CD14-positive monocyte (primary cell): ENCODE measurements at regions not wholly inside any gene's neighbourhood (a gene's known extent, or its start where the extent isn't known, plus 50 kb on each side); places are given as distances from the start of the nearest gene placed in this dataset.

Experiments
- DNase-seq, 3 donors: peaks; one replicate each; pipeline ENCODE4 v3.0.0-alpha.2; 2011 to 2022
- H2AFZ ChIP-seq: 2 replicates; pipeline ENCODE4 v1.6.0; 2012; ENCODE audit warnings: mild to moderate bottlenecking, low read depth, low read length, inconsistent platforms; ENCODE audit not compliant: insufficient read depth, poor library complexity, severe bottlenecking
- H3K27ac ChIP-seq, 2 donors: 1 replicate in 1 of 2; 2 replicates in 1 of 2; pipeline ENCODE4 v1.5.1; 2012 to 2013; ENCODE audit warnings: low read length in 2 of 2, control low read depth in 1 of 2, inconsistent platforms in 1 of 2, low read depth in 1 of 2, mild to moderate bottlenecking in 1 of 2
- H3K27me3 ChIP-seq, 2 donors: one replicate each; pipeline versions ENCODE4 v1.6.0 to v1.6.1; 2011 to 2013; ENCODE audit warnings: low read length in 2 of 2; ENCODE audit not compliant: control insufficient read depth in 2 of 2, insufficient read depth in 2 of 2
- H3K36me3 ChIP-seq, 2 donors: replicated peaks in 1 of 2; 1 replicate in 1 of 2; 2 replicates in 1 of 2; pipeline versions ENCODE4 v1.5.1 to v1.6.1; 2012 to 2013; ENCODE audit warnings: low read length in 2 of 2, control low read depth in 1 of 2, inconsistent platforms in 1 of 2, mild to moderate bottlenecking in 1 of 2; ENCODE audit not compliant: insufficient read depth in 2 of 2, control insufficient read depth in 1 of 2
- H3K4me1 ChIP-seq, 2 donors: 1 replicate in 1 of 2; 2 replicates in 1 of 2; pipeline versions ENCODE4 v1.5.1 to v1.6.1; 2012 to 2013; ENCODE audit warnings: low read length in 2 of 2, control low read depth in 1 of 2, inconsistent platforms in 1 of 2, mild to moderate bottlenecking in 1 of 2, moderate library complexity in 1 of 2; ENCODE audit not compliant: insufficient read depth in 2 of 2, control insufficient read depth in 1 of 2
- H3K4me2 ChIP-seq: replicated peaks from 2 replicates; pipeline ENCODE3; 2012; ENCODE audit warnings: low read length, moderate library complexity, mild to moderate bottlenecking; ENCODE audit not compliant: poor library complexity, severe bottlenecking; ENCODE audit errors: extremely low read depth
- H3K4me3 ChIP-seq, 3 experiments: fragments of 200-600 bp in 1 of 3; sonication (generic) in 1 of 3; replicated peaks in 1 of 3; 1 replicate in 2 of 3; 2 replicates in 1 of 3; pipeline ENCODE4 v1.5.1; 2011 to 2013; ENCODE audit warnings: low read length in 3 of 3, mild to moderate bottlenecking in 3 of 3, control low read depth in 2 of 3, low read depth in 2 of 3, inconsistent platforms in 1 of 3, moderate library complexity in 1 of 3
- H3K79me2 ChIP-seq: 2 replicates; pipeline ENCODE4 v1.6.0; 2012; ENCODE audit warnings: mild to moderate bottlenecking, control low read depth, inconsistent platforms, low read length, moderate library complexity; ENCODE audit not compliant: insufficient read depth
- H3K9ac ChIP-seq: 2 replicates; pipeline ENCODE4 v1.6.0; 2017; ENCODE audit warnings: low read length, mild to moderate bottlenecking; ENCODE audit not compliant: insufficient read depth, poor library complexity, severe bottlenecking
- H3K9me3 ChIP-seq, 2 donors: replicated peaks in 1 of 2; 1 replicate in 1 of 2; 2 replicates in 1 of 2; pipeline versions ENCODE4 v1.5.1 to v1.6.1; 2012 to 2013; ENCODE audit warnings: low read length in 2 of 2, control low read depth in 1 of 2; ENCODE audit not compliant: control insufficient read depth in 1 of 2, insufficient read depth in 1 of 2
- H4K20me1 ChIP-seq: 2 replicates; pipeline ENCODE4 v1.6.0; 2012; ENCODE audit warnings: mild to moderate bottlenecking, low read length, control low read depth, moderate library complexity; ENCODE audit not compliant: insufficient read depth
- H3K27ac Mint-ChIP-seq, 7 donors: one replicate each; pipeline ENCODE4 v1.8.0; 2020; ENCODE audit warnings: mild to moderate bottlenecking in 7 of 7, mixed read lengths in 7 of 7, moderate library complexity in 6 of 7, inconsistent platforms in 2 of 7
- H3K27me3 Mint-ChIP-seq, 3 donors: one replicate each; pipeline ENCODE4 v1.8.0; 2021 to 2022; ENCODE audit warnings: low read depth in 3 of 3, mild to moderate bottlenecking in 3 of 3, mixed read lengths in 3 of 3, moderate library complexity in 3 of 3, inconsistent platforms in 1 of 3
- H3K36me3 Mint-ChIP-seq, 2 donors: one replicate each; pipeline ENCODE4 v1.8.0; 2020; ENCODE audit warnings: mixed read lengths in 2 of 2, inconsistent platforms in 1 of 2, mild to moderate bottlenecking in 1 of 2
- H3K4me1 Mint-ChIP-seq: one replicate; pipeline ENCODE4 v1.8.0; 2020; ENCODE audit warnings: mild to moderate bottlenecking, mixed read lengths
- H3K4me3 Mint-ChIP-seq, 2 donors: one replicate each; pipeline ENCODE4 v1.8.0; 2020; ENCODE audit warnings: mild to moderate bottlenecking in 2 of 2, mixed read lengths in 2 of 2, moderate library complexity in 1 of 2
- H3K9me3 Mint-ChIP-seq, 7 donors: one replicate each; pipeline ENCODE4 v1.8.0; 2020 to 2022; ENCODE audit warnings: mixed read lengths in 7 of 7, mild to moderate bottlenecking in 6 of 7, moderate library complexity in 6 of 7, inconsistent platforms in 2 of 7
- WGBS: methylation state at CpG from one replicate; pipeline ENCODE4 v1.1.5; 2013; ENCODE audit warnings: missing lambda C conversion rate; ENCODE audit not compliant: insufficient coverage; 5-methylcytosine and 5-hydroxymethylcytosine counted together
- intact Hi-C, 2 donors: fragments of 100-400 bp; cut with micrococcal nuclease; formaldehyde crosslinking; loops; one replicate each; pipeline versions ENCODE4 v1.15.0 to v1.15.1; 2023
- TF ChIP-seq, protein P1 (sequence below): fragments of 200-600 bp; IDR thresholded peaks from one replicate; pipeline ENCODE4 v1.8.0; 2022; ENCODE audit warnings: antibody characterized with exemption, mild to moderate bottlenecking

DNA sequence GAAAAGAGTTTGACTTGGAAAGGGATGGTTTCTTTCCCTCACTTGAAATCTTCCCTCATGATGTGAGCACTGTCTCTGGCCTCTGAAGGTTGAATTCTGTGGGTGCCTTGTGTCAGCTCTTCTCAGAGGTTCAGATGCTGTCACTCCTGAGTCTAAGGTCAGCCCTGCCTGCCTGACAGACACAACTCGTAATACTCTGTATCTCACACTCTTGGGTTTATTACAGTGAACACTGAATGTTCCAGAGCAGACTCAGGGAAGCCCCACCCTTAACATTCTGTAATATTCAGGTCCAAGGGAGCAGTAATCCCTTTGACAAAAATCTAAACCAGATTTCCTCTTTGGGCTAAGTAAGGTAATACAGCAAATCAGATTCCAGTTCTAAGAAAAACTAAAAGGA, 837.8 kb downstream of the QKI start:
- Histone ChIP-seq H3K4me1 (no peaks in the 10 kb centered on the region), H3K27ac (no peak overlapping the region), H3K79me2 (no peaks in the 10 kb centered on the region), H2AFZ (no peak overlapping the region), H3K4me3 (no peak overlapping the region), H3K9me3 (peaks cover 2 to 15% of the 10 kb centered on the region in 2 donors), H4K20me1 (no peaks in the 10 kb centered on the region), H3K27me3 (no peaks in the 10 kb centered on the region), H3K9ac (no peak overlapping the region), H3K4me2 (no peak overlapping the region), H3K36me3 (no peaks in the 10 kb centered on the region)
- WGBS, result 100% methylated on average over 1 of the region's 1 CpG
- Mint-ChIP-seq H3K9me3 (peaks cover 0 to 10% (median 2%) of the 10 kb centered on the region in 7 donors), H3K4me3 (no peak overlapping the region), H3K27ac (no peak overlapping the region), H3K36me3 (no peaks in the 10 kb centered on the region), H3K4me1 (no peaks in the 10 kb centered on the region), H3K27me3 (no peaks in the 10 kb centered on the region)
- intact Hi-C loops, result no loop called here
- no peak for DNase-seq
- TF ChIP-seq, protein P1, sequence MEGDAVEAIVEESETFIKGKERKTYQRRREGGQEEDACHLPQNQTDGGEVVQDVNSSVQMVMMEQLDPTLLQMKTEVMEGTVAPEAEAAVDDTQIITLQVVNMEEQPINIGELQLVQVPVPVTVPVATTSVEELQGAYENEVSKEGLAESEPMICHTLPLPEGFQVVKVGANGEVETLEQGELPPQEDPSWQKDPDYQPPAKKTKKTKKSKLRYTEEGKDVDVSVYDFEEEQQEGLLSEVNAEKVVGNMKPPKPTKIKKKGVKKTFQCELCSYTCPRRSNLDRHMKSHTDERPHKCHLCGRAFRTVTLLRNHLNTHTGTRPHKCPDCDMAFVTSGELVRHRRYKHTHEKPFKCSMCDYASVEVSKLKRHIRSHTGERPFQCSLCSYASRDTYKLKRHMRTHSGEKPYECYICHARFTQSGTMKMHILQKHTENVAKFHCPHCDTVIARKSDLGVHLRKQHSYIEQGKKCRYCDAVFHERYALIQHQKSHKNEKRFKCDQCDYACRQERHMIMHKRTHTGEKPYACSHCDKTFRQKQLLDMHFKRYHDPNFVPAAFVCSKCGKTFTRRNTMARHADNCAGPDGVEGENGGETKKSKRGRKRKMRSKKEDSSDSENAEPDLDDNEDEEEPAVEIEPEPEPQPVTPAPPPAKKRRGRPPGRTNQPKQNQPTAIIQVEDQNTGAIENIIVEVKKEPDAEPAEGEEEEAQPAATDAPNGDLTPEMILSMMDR, result no peak

DNA sequence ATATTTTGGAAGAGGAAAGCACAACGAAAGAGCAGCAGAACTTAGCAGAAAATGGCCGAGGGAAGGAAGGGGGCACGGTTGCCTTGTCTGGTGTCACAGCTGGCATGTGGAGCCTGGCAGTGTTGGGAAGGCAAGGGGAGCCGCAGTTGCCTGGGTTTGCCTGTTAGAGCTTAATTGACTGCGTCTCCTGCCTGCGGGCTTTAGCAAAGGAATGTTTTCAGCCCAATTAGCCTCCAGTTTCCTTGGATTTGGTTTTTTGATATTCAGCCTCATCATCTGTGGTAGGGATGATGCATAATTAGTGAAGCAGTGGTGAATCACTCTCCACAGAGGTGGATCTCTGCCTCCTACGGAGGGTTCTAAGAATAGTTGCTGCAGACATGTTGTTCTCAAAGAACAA, 832.6 kb downstream of the QKI start:
- peaks cover 0 to 3% (median 0%) of the 10 kb centered on the region in 3 donors for H3K27me3 Mint-ChIP-seq
- no peaks in the 10 kb centered on the region for H4K20me1 ChIP-seq
- H2AFZ ChIP-seq, result no peak overlapping the region
- H3K36me3 Mint-ChIP-seq, result no peaks in the 10 kb centered on the region
- no peaks in the 10 kb centered on the region for H3K79me2 ChIP-seq
- no peak overlapping the region for H3K4me3 Mint-ChIP-seq
- no peaks in the 10 kb centered on the region for H3K36me3 ChIP-seq
- no peaks in the 10 kb centered on the region for H3K4me1 ChIP-seq
- H3K4me1 Mint-ChIP-seq, result no peaks in the 10 kb centered on the region
- WGBS, result 86% methylated on average over 4 of the region's 7 CpGs
- no peak overlapping the region for H3K27ac Mint-ChIP-seq
- H3K27me3 ChIP-seq, result no peaks in the 10 kb centered on the region
- no peak overlapping the region for H3K4me3 ChIP-seq
- no peak overlapping the region for H3K9ac ChIP-seq
- intact Hi-C loops, result no loop called here
- peaks cover 10 to 17% of the 10 kb centered on the region in 2 donors for H3K9me3 ChIP-seq
- TF ChIP-seq, protein P1, result no peak
- no peak for DNase-seq
- H3K4me2 ChIP-seq, result no peak overlapping the region
- no peak overlapping the region for H3K27ac ChIP-seq
- peaks cover 2 to 24% (median 6%) of the 10 kb centered on the region in 7 donors for H3K9me3 Mint-ChIP-seq
